Esophagus muscularis mucosa (tissue), 3 donors: ENCODE measurements at regions not wholly inside any gene's neighbourhood (a gene's known extent, or its start where the extent isn't known, plus 50 kb on each side); places are given as distances from the start of the nearest gene placed in this dataset.

Experiments
- POLR2AphosphoS5 ChIP-seq, 2 donors: sonication (generic); formaldehyde crosslinking; IDR thresholded peaks; one replicate each; pipeline ENCODE4 v1.6.1; 2017; ENCODE audit warnings: antibody characterized with exemption in 2 of 2
- TF ChIP-seq, protein P1 (sequence below), 3 experiments: fragments of 200-600 bp in 2 of 3; fragments of 450-650 bp in 1 of 3; sonication (generic) in 2 of 3; IDR thresholded peaks; one replicate each; pipeline ENCODE4 v1.5.1; 2017 to 2019; ENCODE audit warnings: antibody characterized with exemption in 3 of 3, mild to moderate bottlenecking in 2 of 3, moderate library complexity in 1 of 3

DNA sequence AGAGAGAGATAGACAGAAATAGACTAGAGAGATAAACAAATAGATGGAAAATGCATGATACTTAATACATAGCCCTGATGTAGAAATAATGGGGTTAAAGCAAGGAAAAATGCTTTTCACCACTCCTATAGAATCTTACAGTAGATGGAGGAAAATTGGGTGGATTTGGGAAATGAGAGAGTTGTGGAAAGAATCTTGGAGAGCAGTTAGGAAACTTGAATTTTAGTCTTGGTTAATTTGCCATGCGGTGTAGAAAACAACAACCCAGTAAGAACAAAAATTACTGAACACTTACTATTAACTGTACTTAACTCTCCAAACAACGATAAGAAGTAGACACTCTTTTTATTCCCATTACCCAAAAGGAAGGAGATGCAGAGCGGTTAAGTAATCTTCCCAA, 329.8 kb downstream of the ZNF608 start:
- TF ChIP-seq, protein P1, sequence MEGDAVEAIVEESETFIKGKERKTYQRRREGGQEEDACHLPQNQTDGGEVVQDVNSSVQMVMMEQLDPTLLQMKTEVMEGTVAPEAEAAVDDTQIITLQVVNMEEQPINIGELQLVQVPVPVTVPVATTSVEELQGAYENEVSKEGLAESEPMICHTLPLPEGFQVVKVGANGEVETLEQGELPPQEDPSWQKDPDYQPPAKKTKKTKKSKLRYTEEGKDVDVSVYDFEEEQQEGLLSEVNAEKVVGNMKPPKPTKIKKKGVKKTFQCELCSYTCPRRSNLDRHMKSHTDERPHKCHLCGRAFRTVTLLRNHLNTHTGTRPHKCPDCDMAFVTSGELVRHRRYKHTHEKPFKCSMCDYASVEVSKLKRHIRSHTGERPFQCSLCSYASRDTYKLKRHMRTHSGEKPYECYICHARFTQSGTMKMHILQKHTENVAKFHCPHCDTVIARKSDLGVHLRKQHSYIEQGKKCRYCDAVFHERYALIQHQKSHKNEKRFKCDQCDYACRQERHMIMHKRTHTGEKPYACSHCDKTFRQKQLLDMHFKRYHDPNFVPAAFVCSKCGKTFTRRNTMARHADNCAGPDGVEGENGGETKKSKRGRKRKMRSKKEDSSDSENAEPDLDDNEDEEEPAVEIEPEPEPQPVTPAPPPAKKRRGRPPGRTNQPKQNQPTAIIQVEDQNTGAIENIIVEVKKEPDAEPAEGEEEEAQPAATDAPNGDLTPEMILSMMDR (IDR thresholded peaks at IDR 0.05) = no peak
- no peak for TF ChIP-seq POLR2AphosphoS5 (IDR thresholded peaks at IDR 0.05)
